ENCODE measurements at regions not wholly inside any gene's neighbourhood (a gene's known extent, or its start where the extent isn't known, plus 50 kb on each side); places are given as distances from the start of the nearest gene placed in this dataset.

GRCh38 chr18:6505498-6505875 lies 90.8 kb upstream of the L3MBTL4 start:
- TF ChIP-seq CTCF (IDR thresholded peaks at IDR 0.05; ENCODE audit: low read depth, low read length, poor library complexity, severe bottlenecking) (no peak), EZH2phosphoT487 (IDR thresholded peaks at IDR 0.05; ENCODE audit: borderline replicate concordance, low read length) (no peak)

Measured in DOHH2 (cell line).